Muscle of leg (tissue), 3 donors: ENCODE measurements at regions not wholly inside any gene's neighbourhood (a gene's known extent, or its start where the extent isn't known, plus 50 kb on each side); places are given as distances from the start of the nearest gene placed in this dataset.

Experiments used
- DNase-seq: peaks from one replicate; pipeline ENCODE4 v3.0.0; 2013
- H3K27ac ChIP-seq: one replicate; pipeline ENCODE4 v1.5.1; 2013; ENCODE audit warnings: mild to moderate bottlenecking, low read length, control low read depth
- H3K27me3 ChIP-seq: one replicate; pipeline ENCODE4 v1.6.1; 2013; ENCODE audit warnings: low read length; ENCODE audit not compliant: control insufficient read depth, insufficient read depth
- H3K36me3 ChIP-seq: one replicate; pipeline ENCODE4 v1.6.1; 2013; ENCODE audit warnings: low read length; ENCODE audit not compliant: control insufficient read depth, insufficient read depth
- H3K4me1 ChIP-seq: one replicate; pipeline ENCODE4 v1.6.1; 2013; ENCODE audit warnings: low read length; ENCODE audit not compliant: control insufficient read depth, insufficient read depth
- H3K4me3 ChIP-seq: one replicate; pipeline ENCODE4 v1.5.1; 2013; ENCODE audit warnings: low read length, control low read depth
- H3K9me3 ChIP-seq: replicated peaks from 2 replicates; pipeline ENCODE4 v1.6.1; 2013; ENCODE audit warnings: low read depth, low read length; ENCODE audit not compliant: control insufficient read depth
- WGBS: methylation state at CpG from one replicate; pipeline ENCODE4 v1.1.5; 2013; ENCODE audit warnings: missing lambda C conversion rate; ENCODE audit not compliant: insufficient coverage; 5-methylcytosine and 5-hydroxymethylcytosine counted together

GRCh38 chr18:51275712-51276476 lies 78.4 kb upstream of the MEX3C start:
- Histone ChIP-seq H3K36me3 (no peaks in the 10 kb centered on the region), H3K27ac (peak overlapping the region; percentile 29), H3K4me1 (peaks cover 13% of the 10 kb centered on the region), H3K9me3 (no peaks in the 10 kb centered on the region), H3K27me3 (no peaks in the 10 kb centered on the region), H3K4me3 (no peak overlapping the region)
- WGBS: 33% methylated on average over 1 of the region's 6 CpGs
- DNase-seq: peak; percentile 91

- Histone ChIP-seq H3K27ac (no peak overlapping the region), H3K36me3 (no peaks in the 10 kb centered on the region), H3K9me3 (no peaks in the 10 kb centered on the region), H3K4me3 (no peak overlapping the region), H3K4me1 (peaks cover 13% of the 10 kb centered on the region), H3K27me3 (no peaks in the 10 kb centered on the region)
- 60% methylated on average over 2 of the region's 4 CpGs for WGBS
- no peak for DNase-seq
Observed at GRCh38 chr18:51278045-51278649, 80.7 kb upstream of the MEX3C start.

GRCh38 chr18:51279367-51279984 lies 82.0 kb upstream of the MEX3C start:
- Histone ChIP-seq H3K27ac (no peak overlapping the region), H3K36me3 (no peaks in the 10 kb centered on the region), H3K27me3 (no peaks in the 10 kb centered on the region), H3K9me3 (no peaks in the 10 kb centered on the region), H3K4me1 (peaks cover 13% of the 10 kb centered on the region), H3K4me3 (no peak overlapping the region)
- DNase-seq: no peak
- 83% methylated on average over 1 of the region's 2 CpGs for WGBS

GRCh38 chr18:51287818-51288508 lies 90.5 kb upstream of the MEX3C start:
- H3K9me3 ChIP-seq: no peaks in the 10 kb centered on the region
- 58% methylated on average over 3 of the region's 5 CpGs for WGBS
- no peak overlapping the region for H3K27ac ChIP-seq
- no peak overlapping the region for H3K4me3 ChIP-seq
- no peaks in the 10 kb centered on the region for H3K27me3 ChIP-seq
- H3K36me3 ChIP-seq: no peaks in the 10 kb centered on the region
- DNase-seq: no peak
- peaks cover 6% of the 10 kb centered on the region for H3K4me1 ChIP-seq

- WGBS: no CpG with 5 or more reads among the region's 3 CpGs
Observed at GRCh38 chr18:51288582-51288981, 91.1 kb upstream of the MEX3C start.

GRCh38 chr18:51290860-51291259 lies 93.4 kb upstream of the MEX3C start:
- H3K36me3 ChIP-seq: no peaks in the 10 kb centered on the region

More at GRCh38 chr18:51288582-51288981, 91.1 kb upstream of the MEX3C start:
- H3K9me3 ChIP-seq: no peaks in the 10 kb centered on the region
- DNase-seq: no peak
- no peaks in the 10 kb centered on the region for H3K27me3 ChIP-seq
- no peaks in the 10 kb centered on the region for H3K36me3 ChIP-seq
- H3K4me3 ChIP-seq: no peak overlapping the region
- no peak overlapping the region for H3K27ac ChIP-seq
- H3K4me1 ChIP-seq: peaks cover 6% of the 10 kb centered on the region

GRCh38 chr18:51300912-51301311 lies 103.4 kb upstream of the MEX3C start:
- H3K27ac ChIP-seq: no peak overlapping the region
- no peak overlapping the region for H3K4me3 ChIP-seq
- WGBS: no CpG with 5 or more reads among the region's 3 CpGs
- no peak for DNase-seq
- H3K9me3 ChIP-seq: no peaks in the 10 kb centered on the region
- H3K27me3 ChIP-seq: no peaks in the 10 kb centered on the region
- H3K4me1 ChIP-seq: no peaks in the 10 kb centered on the region
- no peaks in the 10 kb centered on the region for H3K36me3 ChIP-seq

More at GRCh38 chr18:51290860-51291259, 93.4 kb upstream of the MEX3C start:
- H3K27me3 ChIP-seq: no peaks in the 10 kb centered on the region
- 100% methylated on average over 1 of the region's 2 CpGs for WGBS
- peaks cover 6% of the 10 kb centered on the region for H3K4me1 ChIP-seq
- no peak overlapping the region for H3K4me3 ChIP-seq
- no peak for DNase-seq
- no peaks in the 10 kb centered on the region for H3K9me3 ChIP-seq
- H3K27ac ChIP-seq: no peak overlapping the region

- H3K27ac ChIP-seq: no peak overlapping the region
- no peak overlapping the region for H3K4me3 ChIP-seq
- DNase-seq: no peak
- WGBS: 100% methylated on average over 1 of the region's 3 CpGs
- no peaks in the 10 kb centered on the region for H3K9me3 ChIP-seq
- H3K27me3 ChIP-seq: no peaks in the 10 kb centered on the region
- H3K36me3 ChIP-seq: no peaks in the 10 kb centered on the region
- no peaks in the 10 kb centered on the region for H3K4me1 ChIP-seq
Observed at GRCh38 chr18:51301376-51301775, 103.9 kb upstream of the MEX3C start.

- DNase-seq: no peak
- no peaks in the 10 kb centered on the region for H3K9me3 ChIP-seq
- WGBS: no CpG with 5 or more reads among the region's 1 CpG
- H3K36me3 ChIP-seq: no peaks in the 10 kb centered on the region
- H3K4me1 ChIP-seq: no peaks in the 10 kb centered on the region
- no peak overlapping the region for H3K27ac ChIP-seq
- no peaks in the 10 kb centered on the region for H3K27me3 ChIP-seq
- H3K4me3 ChIP-seq: no peak overlapping the region
Observed at GRCh38 chr18:51316677-51317076, 119.2 kb upstream of the MEX3C start.

GRCh38 chr18:51321696-51322095 lies 124.2 kb upstream of the MEX3C start:
- no peaks in the 10 kb centered on the region for H3K36me3 ChIP-seq
- no peaks in the 10 kb centered on the region for H3K27me3 ChIP-seq
- no peak overlapping the region for H3K4me3 ChIP-seq
- WGBS: no CpG with 5 or more reads among the region's 1 CpG
- no peak overlapping the region for H3K27ac ChIP-seq
- H3K9me3 ChIP-seq: no peaks in the 10 kb centered on the region
- H3K4me1 ChIP-seq: no peaks in the 10 kb centered on the region
- no peak for DNase-seq
